ENCODE measurements at regions not wholly inside any gene's neighbourhood (a gene's known extent, or its start where the extent isn't known, plus 50 kb on each side); places are given as distances from the start of the nearest gene placed in this dataset.
"Not testable (repeated sequence)": the region's sequence is repeated elsewhere in the genome, so short reads cannot be mapped to it uniquely, and the experiment has no call there.

GRCh38 chr20:28602403-28603217 lies 2654.9 kb upstream of the DEFB115 start:
- peak; percentile 39 to 82 (median 70) for DNase-seq (ENCODE audit: low read depth in 6 of 9, low spot score in 9 of 9)
- not testable (repeated sequence) for H3K27me3 ChIP-seq (ENCODE audit: control insufficient read depth in 2 of 2, insufficient read depth in 1 of 2, low read length in 1 of 2); H3K4me1 ChIP-seq (ENCODE audit: control insufficient read depth in 2 of 2, insufficient read depth in 2 of 2, low read length in 2 of 2); H3K9me3 ChIP-seq (ENCODE audit: control insufficient read depth in 2 of 2, insufficient read depth in 1 of 2, low read length in 1 of 2); H3K36me3 ChIP-seq (ENCODE audit: control insufficient read depth in 2 of 2, insufficient read depth in 2 of 2, low read length in 1 of 2)
- 5% methylated on average over 71 of the region's 71 CpGs for WGBS
- Histone ChIP-seq H3K4me3 (ENCODE audit: low read length in 2 of 2) (peak overlapping the region; percentile 50 to 55), H3K27ac (ENCODE audit: low read depth in 1 of 2, low read length in 1 of 2) (peak overlapping the region in 1 of 2 donors; percentile 70)

GRCh38 chr20:28603218-28603577 lies 2654.3 kb upstream of the DEFB115 start:
- not testable (repeated sequence) for DNase-seq (ENCODE audit: low read depth in 6 of 9, low spot score in 9 of 9); H3K36me3 ChIP-seq (ENCODE audit: control insufficient read depth in 2 of 2, insufficient read depth in 2 of 2, low read length in 1 of 2); H3K4me3 ChIP-seq (ENCODE audit: low read length in 2 of 2); H3K27ac ChIP-seq (ENCODE audit: low read depth in 1 of 2, low read length in 1 of 2); H3K4me1 ChIP-seq (ENCODE audit: control insufficient read depth in 2 of 2, insufficient read depth in 2 of 2, low read length in 2 of 2); H3K9me3 ChIP-seq (ENCODE audit: control insufficient read depth in 2 of 2, insufficient read depth in 1 of 2, low read length in 1 of 2); H3K27me3 ChIP-seq (ENCODE audit: control insufficient read depth in 2 of 2, insufficient read depth in 1 of 2, low read length in 1 of 2)
- 68% methylated on average over 17 of the region's 17 CpGs for WGBS

GRCh38 chr20:28616354-28616753 lies 2641.1 kb upstream of the DEFB115 start:
- Histone ChIP-seq H3K27ac (ENCODE audit: low read depth in 1 of 2, low read length in 1 of 2) (no peak overlapping the region), H3K4me3 (ENCODE audit: low read length in 2 of 2) (no peak overlapping the region), H3K27me3 (ENCODE audit: control insufficient read depth in 2 of 2, insufficient read depth in 1 of 2, low read length in 1 of 2) (no peaks in the 10 kb centered on the region), H3K36me3 (ENCODE audit: control insufficient read depth in 2 of 2, insufficient read depth in 2 of 2, low read length in 1 of 2) (no peaks in the 10 kb centered on the region), H3K4me1 (ENCODE audit: control insufficient read depth in 2 of 2, insufficient read depth in 2 of 2, low read length in 2 of 2) (no peaks in the 10 kb centered on the region), H3K9me3 (ENCODE audit: control insufficient read depth in 2 of 2, insufficient read depth in 1 of 2, low read length in 1 of 2) (peaks cover 0 to 9% of the 10 kb centered on the region in 2 donors)
- WGBS, result 61% methylated on average over 1 of the region's 1 CpG
- no peak for DNase-seq (ENCODE audit: low read depth in 6 of 9, low spot score in 9 of 9)

GRCh38 chr20:28619956-28620651 lies 2637.4 kb upstream of the DEFB115 start:
- not testable (repeated sequence) for H3K36me3 ChIP-seq (ENCODE audit: control insufficient read depth in 2 of 2, insufficient read depth in 2 of 2, low read length in 1 of 2); H3K4me1 ChIP-seq (ENCODE audit: control insufficient read depth in 2 of 2, insufficient read depth in 2 of 2, low read length in 2 of 2); H3K27me3 ChIP-seq (ENCODE audit: control insufficient read depth in 2 of 2, insufficient read depth in 1 of 2, low read length in 1 of 2); H3K9me3 ChIP-seq (ENCODE audit: control insufficient read depth in 2 of 2, insufficient read depth in 1 of 2, low read length in 1 of 2); DNase-seq (ENCODE audit: low read depth in 6 of 9, low spot score in 9 of 9); H3K27ac ChIP-seq (ENCODE audit: low read depth in 1 of 2, low read length in 1 of 2); H3K4me3 ChIP-seq (ENCODE audit: low read length in 2 of 2)
- 84% methylated on average over 20 of the region's 20 CpGs for WGBS

GRCh38 chr20:28625112-28625511 lies 2632.4 kb upstream of the DEFB115 start:
- H3K27ac ChIP-seq (ENCODE audit: low read depth in 1 of 2, low read length in 1 of 2); H3K4me1 ChIP-seq (ENCODE audit: control insufficient read depth in 2 of 2, insufficient read depth in 2 of 2, low read length in 2 of 2); DNase-seq (ENCODE audit: low read depth in 6 of 9, low spot score in 9 of 9); H3K9me3 ChIP-seq (ENCODE audit: control insufficient read depth in 2 of 2, insufficient read depth in 1 of 2, low read length in 1 of 2); H3K27me3 ChIP-seq (ENCODE audit: control insufficient read depth in 2 of 2, insufficient read depth in 1 of 2, low read length in 1 of 2); H3K4me3 ChIP-seq (ENCODE audit: low read length in 2 of 2); H3K36me3 ChIP-seq (ENCODE audit: control insufficient read depth in 2 of 2, insufficient read depth in 2 of 2, low read length in 1 of 2): not testable (repeated sequence)
- WGBS, result 67% methylated on average over 2 of the region's 2 CpGs

DNA sequence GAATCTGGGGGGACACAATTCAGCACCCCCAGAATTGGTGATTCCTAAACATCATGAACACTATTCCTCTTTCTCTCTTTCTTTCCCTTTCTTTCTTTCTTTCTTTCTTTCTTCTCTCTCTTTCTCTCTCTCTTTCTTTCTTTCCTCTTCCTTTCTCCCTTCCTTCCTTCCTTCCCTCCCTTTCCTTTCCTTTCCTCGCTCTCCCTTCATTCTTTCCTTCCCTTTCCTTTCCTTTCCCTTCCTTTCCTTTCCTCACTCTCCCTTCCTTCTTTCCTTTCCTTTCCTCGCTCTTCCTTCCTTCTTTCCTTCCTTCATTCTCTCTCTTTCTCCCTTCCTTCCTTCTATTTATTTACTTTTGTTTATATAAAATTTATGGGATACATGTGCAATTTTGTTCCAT lies 2616.6 kb upstream of the DEFB115 start:
- WGBS, result 65% methylated on average over 2 of the region's 2 CpGs
- H3K9me3 ChIP-seq (ENCODE audit: control insufficient read depth in 2 of 2, insufficient read depth in 1 of 2, low read length in 1 of 2); H3K4me3 ChIP-seq (ENCODE audit: low read length in 2 of 2); H3K36me3 ChIP-seq (ENCODE audit: control insufficient read depth in 2 of 2, insufficient read depth in 2 of 2, low read length in 1 of 2); H3K27ac ChIP-seq (ENCODE audit: low read depth in 1 of 2, low read length in 1 of 2); H3K27me3 ChIP-seq (ENCODE audit: control insufficient read depth in 2 of 2, insufficient read depth in 1 of 2, low read length in 1 of 2); H3K4me1 ChIP-seq (ENCODE audit: control insufficient read depth in 2 of 2, insufficient read depth in 2 of 2, low read length in 2 of 2); DNase-seq (ENCODE audit: low read depth in 6 of 9, low spot score in 9 of 9): not testable (repeated sequence)

Data from thymus (tissue), 11 donors.